Mesenchymal stem cell (in vitro differentiated cells and primary cell): ENCODE measurements at regions not wholly inside any gene's neighbourhood (a gene's known extent, or its start where the extent isn't known, plus 50 kb on each side); places are given as distances from the start of the nearest gene placed in this dataset.

Experiments used
- DNase-seq: peaks from one replicate; pipeline ENCODE4 v3.0.0-alpha.2; 2013
- H2AFZ ChIP-seq: one replicate; pipeline ENCODE4 v1.6.1; 2013; ENCODE audit warnings: low read depth, mild to moderate bottlenecking, control low read depth, inconsistent platforms, low read length, moderate library complexity
- H2AK5ac ChIP-seq: 2 replicates; pipeline ENCODE4 v1.6.1; 2013; ENCODE audit warnings: low read length, moderate library complexity, mild to moderate bottlenecking, inconsistent platforms; ENCODE audit not compliant: severe bottlenecking
- H2BK120ac ChIP-seq: one replicate; pipeline ENCODE4 v1.6.1; 2013; ENCODE audit warnings: low read depth, mild to moderate bottlenecking, inconsistent platforms, low read length, moderate library complexity
- H2BK12ac ChIP-seq, 2 experiments: one replicate each; pipeline ENCODE4 v1.6.1; 2013; ENCODE audit warnings: inconsistent platforms in 2 of 2, low read length in 2 of 2, mild to moderate bottlenecking in 2 of 2, moderate library complexity in 2 of 2, control low read depth in 1 of 2
- H2BK15ac ChIP-seq: one replicate; pipeline ENCODE4 v1.6.1; 2013; ENCODE audit warnings: mild to moderate bottlenecking, low read depth, inconsistent platforms; ENCODE audit not compliant: poor library complexity, severe bottlenecking
- H2BK5ac ChIP-seq: 2 replicates; pipeline ENCODE4 v1.6.1; 2013; ENCODE audit warnings: low read depth, mild to moderate bottlenecking, low read length, control low read depth, inconsistent platforms; ENCODE audit not compliant: poor library complexity, severe bottlenecking
- H3K14ac ChIP-seq, 2 experiments: one replicate each; pipeline ENCODE4 v1.6.1; 2013; ENCODE audit warnings: inconsistent platforms in 2 of 2, low read length in 2 of 2, control low read depth in 1 of 2, mild to moderate bottlenecking in 1 of 2, moderate library complexity in 1 of 2
- H3K18ac ChIP-seq, 2 experiments: one replicate each; pipeline ENCODE4 v1.6.1; 2013; ENCODE audit warnings: inconsistent platforms in 2 of 2, low read length in 2 of 2, control low read depth in 1 of 2, low read depth in 1 of 2, mild to moderate bottlenecking in 1 of 2
- H3K23ac ChIP-seq, 2 experiments: one replicate each; pipeline ENCODE4 v1.6.1; 2013; ENCODE audit warnings: inconsistent platforms in 2 of 2, low read length in 2 of 2, mild to moderate bottlenecking in 2 of 2, moderate library complexity in 2 of 2, control low read depth in 1 of 2
- H3K27ac ChIP-seq: 2 replicates; pipeline ENCODE4 v1.5.1; 2013; ENCODE audit warnings: mild to moderate bottlenecking, moderate library complexity, low read length, control low read depth, inconsistent platforms; ENCODE audit not compliant: poor library complexity, severe bottlenecking
- H3K27me3 ChIP-seq, 2 experiments: 2 replicates each; pipeline versions ENCODE4 v1.6.1 to v1.7.0; 2013; ENCODE audit warnings: low read length in 2 of 2, mild to moderate bottlenecking in 2 of 2, moderate library complexity in 2 of 2, control low read depth in 1 of 2, inconsistent platforms in 1 of 2; ENCODE audit not compliant: control insufficient read depth in 1 of 2, insufficient read depth in 1 of 2
- H3K36me3 ChIP-seq, 2 experiments: 2 replicates each; pipeline versions ENCODE4 v1.6.1 to v1.7.0; 2013; ENCODE audit warnings: low read length in 2 of 2, control low read depth in 1 of 2, inconsistent platforms in 1 of 2, low read depth in 1 of 2, mild to moderate bottlenecking in 1 of 2; ENCODE audit not compliant: insufficient read depth in 2 of 2, control insufficient read depth in 1 of 2
- H3K4ac ChIP-seq, 2 experiments: one replicate each; pipeline ENCODE4 v1.6.1; 2013; ENCODE audit warnings: inconsistent platforms in 2 of 2, low read length in 2 of 2, mild to moderate bottlenecking in 2 of 2, moderate library complexity in 2 of 2, control low read depth in 1 of 2, low read depth in 1 of 2
- H3K4me1 ChIP-seq: 2 replicates; pipeline ENCODE4 v1.6.1; 2013; ENCODE audit warnings: low read depth, low read length, control low read depth; ENCODE audit not compliant: control insufficient read depth, insufficient read depth
- H3K4me2 ChIP-seq: 2 replicates; pipeline ENCODE4 v1.6.1; 2013; ENCODE audit warnings: low read length, mild to moderate bottlenecking, inconsistent platforms; ENCODE audit not compliant: poor library complexity, severe bottlenecking
- H3K4me3 ChIP-seq, 2 experiments: 2 replicates each; pipeline versions ENCODE4 v1.5.1 to v1.7.0; 2013; ENCODE audit warnings: low read length in 2 of 2, mild to moderate bottlenecking in 2 of 2, control low read depth in 1 of 2, low read depth in 1 of 2; ENCODE audit not compliant: insufficient read depth in 1 of 2
- H3K79me1 ChIP-seq: replicated peaks from 2 replicates; pipeline ENCODE4 v1.6.1; 2013; ENCODE audit warnings: mild to moderate bottlenecking, control low read depth, low read length, inconsistent platforms; ENCODE audit not compliant: poor library complexity, severe bottlenecking
- H3K9ac ChIP-seq: 2 replicates; pipeline ENCODE4 v1.7.0; 2013; ENCODE audit warnings: mild to moderate bottlenecking, low read length, moderate library complexity
- H3K9me3 ChIP-seq: 2 replicates; pipeline ENCODE4 v1.7.0; 2013; ENCODE audit warnings: mild to moderate bottlenecking, low read length; ENCODE audit not compliant: control insufficient read depth
- H4K8ac ChIP-seq: one replicate; pipeline ENCODE4 v1.6.1; 2013; ENCODE audit warnings: inconsistent platforms, mild to moderate bottlenecking, low read length, moderate library complexity
- H4K91ac ChIP-seq: one replicate; pipeline ENCODE4 v1.6.1; 2013; ENCODE audit warnings: mild to moderate bottlenecking, low read length, inconsistent platforms
- WGBS: methylation state at CpG from one replicate; pipeline ENCODE4 v1.1.7; 2013; ENCODE audit warnings: mixed read lengths; 5-methylcytosine and 5-hydroxymethylcytosine counted together

DNA sequence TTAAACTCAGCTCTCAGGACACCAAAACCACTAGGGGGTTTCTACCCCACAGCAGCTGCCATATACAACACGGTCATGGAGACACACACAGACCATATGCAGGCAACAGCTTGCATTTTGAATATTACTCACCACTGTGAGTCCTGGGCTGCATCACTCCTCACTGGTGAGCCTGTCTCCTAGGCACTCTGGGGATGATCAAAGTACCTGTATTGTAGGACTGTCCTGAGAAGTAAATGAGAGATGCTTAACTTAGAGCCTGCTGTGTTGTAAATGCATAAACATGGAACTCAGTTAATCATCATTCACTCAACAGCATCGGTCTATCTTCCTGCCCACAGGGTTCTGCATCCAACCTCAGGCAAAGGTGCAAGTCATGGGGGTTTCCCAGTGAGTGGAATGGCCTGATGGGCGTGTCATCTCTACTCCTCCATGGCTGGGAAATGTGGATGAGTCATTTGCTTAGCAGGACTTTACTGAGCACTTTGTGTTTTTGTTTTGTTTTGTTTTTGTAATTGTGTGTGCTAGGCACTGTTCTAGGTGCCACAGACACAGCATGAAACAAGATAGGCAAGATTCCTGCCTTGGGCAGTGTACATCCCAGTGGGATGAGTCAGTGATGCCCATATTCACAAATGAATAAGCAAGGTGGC, 1141.2 kb upstream of the TMEM132C start:
- Histone ChIP-seq H3K4me1 (peaks cover 7% of the 10 kb centered on the region), H2AK5ac (peak overlapping the region; percentile 30), H4K91ac (no peak overlapping the region), H2AFZ (no peak overlapping the region), H3K23ac (no peak overlapping the region), H3K9me3 (no peaks in the 10 kb centered on the region), H2BK12ac (no peak overlapping the region), H3K4ac (no peak overlapping the region), H3K14ac (no peak overlapping the region), H2BK5ac (no peak overlapping the region), H3K79me1 (no peaks in the 10 kb centered on the region), H2BK120ac (no peak overlapping the region), H3K18ac (no peak overlapping the region), H3K4me2 (no peak overlapping the region), H3K27ac (peak overlapping the region; percentile 49), H4K8ac (no peak overlapping the region), H3K9ac (peak overlapping the region; percentile 29), H2BK15ac (no peak overlapping the region), H3K4me3 (no peak overlapping the region), H3K27me3 (no peaks in the 10 kb centered on the region), H3K36me3 (no peaks in the 10 kb centered on the region)
- 70% methylated on average over 3 of the region's 3 CpGs for WGBS
- peak; percentile 53 for DNase-seq

DNA sequence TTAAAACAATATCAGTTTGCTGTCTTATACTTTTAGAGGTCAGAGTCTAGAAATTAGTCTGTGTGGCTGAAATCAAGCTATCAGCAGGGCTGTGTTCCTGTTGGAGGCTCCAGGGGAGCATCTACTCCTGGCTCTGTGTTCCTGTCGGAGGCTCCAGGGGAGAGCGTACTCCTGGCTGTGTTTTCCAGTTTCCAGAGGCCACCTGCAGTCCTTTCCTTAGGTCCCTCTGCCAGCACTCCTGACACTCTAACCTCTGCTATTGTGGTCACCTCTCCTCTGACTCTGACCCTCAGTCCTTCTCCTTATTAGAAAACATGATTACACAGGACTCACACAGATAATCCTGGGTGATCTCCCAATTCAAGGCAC, 1140.7 kb upstream of the TMEM132C start:
- Histone ChIP-seq H4K8ac (no peak overlapping the region), H2BK15ac (no peak overlapping the region), H2AK5ac (no peak overlapping the region), H3K27me3 (no peaks in the 10 kb centered on the region), H3K4me2 (peak overlapping the region; percentile 24), H3K18ac (no peak overlapping the region), H3K27ac (peak overlapping the region; percentile 49), H4K91ac (no peak overlapping the region), H2BK5ac (no peak overlapping the region), H3K9ac (peak overlapping the region; percentile 29), H2BK120ac (no peak overlapping the region), H3K14ac (no peak overlapping the region), H3K79me1 (no peaks in the 10 kb centered on the region), H3K4ac (no peak overlapping the region), H3K36me3 (no peaks in the 10 kb centered on the region), H3K4me1 (peaks cover 7% of the 10 kb centered on the region), H3K4me3 (no peak overlapping the region), H2AFZ (no peak overlapping the region), H3K9me3 (no peaks in the 10 kb centered on the region), H3K23ac (no peak overlapping the region), H2BK12ac (no peak overlapping the region)
- 84% methylated on average over 2 of the region's 2 CpGs for WGBS
- DNase-seq, result no peak

DNA sequence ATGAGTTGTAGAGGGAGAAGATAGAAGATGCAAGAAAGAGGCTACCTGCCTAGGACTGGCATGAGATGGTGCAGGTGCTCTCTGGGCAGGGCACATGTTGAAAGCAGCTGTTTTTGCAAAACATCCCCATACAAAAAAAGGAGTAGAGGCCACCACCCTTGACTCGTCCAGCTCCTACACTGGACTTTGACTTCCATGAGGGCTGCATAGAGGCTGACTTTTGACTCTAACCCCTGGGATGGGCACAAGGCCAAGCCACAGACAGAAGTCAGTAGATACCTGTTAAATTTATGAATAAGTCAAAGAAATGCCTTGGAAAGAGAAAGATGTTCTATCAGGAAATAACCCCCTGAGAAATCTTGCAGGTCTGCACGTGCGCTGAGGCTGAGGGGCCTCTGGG, 1139.1 kb upstream of the TMEM132C start:
- peaks cover 7% of the 10 kb centered on the region for H3K4me1 ChIP-seq
- no peaks in the 10 kb centered on the region for H3K79me1 ChIP-seq
- no peak overlapping the region for H3K9ac ChIP-seq
- no peak overlapping the region for H4K8ac ChIP-seq
- no peak overlapping the region for H3K18ac ChIP-seq
- H2AK5ac ChIP-seq, result no peak overlapping the region
- no peak overlapping the region for H2BK15ac ChIP-seq
- H4K91ac ChIP-seq, result no peak overlapping the region
- DNase-seq, result no peak
- WGBS, result 68% methylated on average over 3 of the region's 3 CpGs
- no peak overlapping the region for H3K4ac ChIP-seq
- no peak overlapping the region for H3K23ac ChIP-seq
- no peaks in the 10 kb centered on the region for H3K27me3 ChIP-seq
- no peak overlapping the region for H2BK12ac ChIP-seq
- no peaks in the 10 kb centered on the region for H3K36me3 ChIP-seq
- H2BK5ac ChIP-seq, result no peak overlapping the region
- H3K27ac ChIP-seq, result no peak overlapping the region
- H2BK120ac ChIP-seq, result no peak overlapping the region
- no peak overlapping the region for H2AFZ ChIP-seq
- no peak overlapping the region for H3K4me2 ChIP-seq
- H3K14ac ChIP-seq, result no peak overlapping the region
- no peak overlapping the region for H3K4me3 ChIP-seq
- no peaks in the 10 kb centered on the region for H3K9me3 ChIP-seq

DNA sequence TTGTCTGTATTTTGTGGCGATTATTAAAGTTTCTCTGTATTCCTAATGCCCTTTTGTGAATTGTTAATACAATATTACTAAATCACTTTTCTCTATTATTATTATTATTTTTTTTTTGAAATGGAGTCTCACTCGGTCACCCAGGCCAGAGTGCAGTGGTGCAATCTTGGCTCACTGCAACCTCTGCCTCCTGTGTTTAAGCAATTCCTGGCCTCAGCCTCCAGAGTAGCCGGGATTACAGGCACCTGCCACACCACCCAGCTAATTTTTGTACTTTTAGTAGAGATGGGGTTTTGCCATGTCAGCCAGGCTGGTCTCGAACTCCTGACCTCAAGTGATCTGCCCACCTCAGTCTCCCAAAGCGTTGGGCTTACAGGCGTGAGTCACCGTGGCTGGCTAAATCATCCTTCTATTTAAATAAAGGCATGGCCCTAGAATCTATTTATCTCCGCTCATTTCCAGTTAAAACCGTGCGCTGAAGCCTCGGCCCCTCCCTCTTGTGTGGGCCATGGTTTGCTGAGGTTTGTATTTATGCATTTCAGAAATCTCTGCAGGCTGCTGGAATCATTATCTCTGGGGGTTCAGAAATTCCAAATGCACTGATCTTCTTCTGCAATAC, 1136.4 kb upstream of the TMEM132C start:
- Histone ChIP-seq H3K18ac (no peak overlapping the region), H2AK5ac (no peak overlapping the region), H3K14ac (no peak overlapping the region), H3K23ac (no peak overlapping the region), H3K9ac (no peak overlapping the region), H4K8ac (no peak overlapping the region), H3K4me3 (no peak overlapping the region), H3K4ac (no peak overlapping the region), H3K27me3 (no peaks in the 10 kb centered on the region), H2BK12ac (no peak overlapping the region), H3K9me3 (no peaks in the 10 kb centered on the region), H3K27ac (no peak overlapping the region), H2BK5ac (no peak overlapping the region), H2BK120ac (no peak overlapping the region), H2BK15ac (no peak overlapping the region), H3K36me3 (no peaks in the 10 kb centered on the region), H4K91ac (no peak overlapping the region), H2AFZ (no peak overlapping the region), H3K4me1 (peaks cover 3% of the 10 kb centered on the region), H3K79me1 (no peaks in the 10 kb centered on the region), H3K4me2 (no peak overlapping the region)
- DNase-seq, result no peak
- 83% methylated on average over 10 of the region's 11 CpGs for WGBS
